Glomerular visceral epithelial cell (primary cell): ENCODE measurements at regions not wholly inside any gene's neighbourhood (a gene's known extent, or its start where the extent isn't known, plus 50 kb on each side); places are given as distances from the start of the nearest gene placed in this dataset.
"Not testable (repeated sequence)": the region's sequence is repeated elsewhere in the genome, so short reads cannot be mapped to it uniquely, and the experiment has no call there.

Source experiments
- DNase-seq: peaks from one replicate; pipeline ENCODE4 v3.0.0-alpha.2; 2016; ENCODE audit errors: extremely low spot score

DNA sequence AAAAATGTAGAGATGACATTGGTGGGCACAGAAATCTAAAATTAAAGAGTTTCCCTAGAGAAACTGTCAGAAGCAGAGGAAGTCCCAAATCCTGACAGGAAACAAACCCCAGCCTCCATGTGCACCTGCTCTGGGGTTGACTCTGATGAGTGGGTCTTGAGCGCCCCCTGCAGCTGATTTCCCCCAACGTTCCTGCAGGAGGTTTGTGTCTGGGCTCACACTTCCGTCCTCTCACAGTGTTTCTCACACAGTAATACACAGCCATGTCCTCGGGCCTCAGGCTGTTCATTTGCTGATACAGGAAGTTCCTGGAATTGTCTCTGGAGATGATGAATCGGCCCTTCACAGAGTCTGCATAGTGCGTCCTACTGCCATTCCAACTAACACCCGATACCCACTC lies 670.1 kb downstream of the TMEM121 start:
- DNase-seq = not testable (repeated sequence)

DNA sequence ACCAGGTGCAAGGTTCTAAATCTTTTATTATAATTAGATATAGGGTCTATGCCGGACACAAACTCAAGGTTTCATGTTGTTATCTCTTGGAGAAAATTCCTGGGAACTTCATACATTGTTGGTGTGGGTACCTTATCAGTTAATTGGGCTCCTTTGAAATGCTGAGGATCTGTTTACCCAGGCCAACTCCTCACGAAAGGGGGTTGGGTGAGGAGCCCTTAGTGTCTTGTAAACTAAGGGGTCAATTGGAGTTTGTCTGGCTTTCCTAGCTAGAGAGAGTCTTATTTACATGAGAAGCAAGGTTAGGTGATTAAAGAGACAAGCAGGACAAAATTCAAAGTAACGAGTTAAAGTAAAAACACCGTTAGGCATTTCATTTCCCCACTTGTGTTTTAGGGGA lies 670.9 kb downstream of the TMEM121 start:
- not testable (repeated sequence) for DNase-seq

DNA sequence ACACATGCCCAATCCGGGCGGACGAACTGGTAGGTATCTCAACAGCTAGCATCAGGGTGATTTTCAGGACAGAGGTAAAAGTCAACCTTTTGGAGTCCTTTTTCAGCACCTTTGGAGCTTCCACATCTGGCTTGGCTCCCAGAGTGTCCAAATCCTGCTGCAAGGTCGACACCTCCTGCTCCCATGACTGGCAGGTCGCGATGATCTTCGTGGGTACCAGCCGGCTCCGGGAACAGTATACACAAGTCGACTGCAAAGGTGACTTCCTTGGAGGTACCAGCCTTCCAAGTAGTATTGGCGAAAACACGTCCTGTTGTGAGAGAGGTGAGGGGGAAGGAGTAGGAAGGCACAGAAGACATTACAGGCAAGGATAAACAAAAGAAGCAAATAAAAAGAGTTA lies 672.7 kb downstream of the TMEM121 start:
- no peak for DNase-seq

DNA sequence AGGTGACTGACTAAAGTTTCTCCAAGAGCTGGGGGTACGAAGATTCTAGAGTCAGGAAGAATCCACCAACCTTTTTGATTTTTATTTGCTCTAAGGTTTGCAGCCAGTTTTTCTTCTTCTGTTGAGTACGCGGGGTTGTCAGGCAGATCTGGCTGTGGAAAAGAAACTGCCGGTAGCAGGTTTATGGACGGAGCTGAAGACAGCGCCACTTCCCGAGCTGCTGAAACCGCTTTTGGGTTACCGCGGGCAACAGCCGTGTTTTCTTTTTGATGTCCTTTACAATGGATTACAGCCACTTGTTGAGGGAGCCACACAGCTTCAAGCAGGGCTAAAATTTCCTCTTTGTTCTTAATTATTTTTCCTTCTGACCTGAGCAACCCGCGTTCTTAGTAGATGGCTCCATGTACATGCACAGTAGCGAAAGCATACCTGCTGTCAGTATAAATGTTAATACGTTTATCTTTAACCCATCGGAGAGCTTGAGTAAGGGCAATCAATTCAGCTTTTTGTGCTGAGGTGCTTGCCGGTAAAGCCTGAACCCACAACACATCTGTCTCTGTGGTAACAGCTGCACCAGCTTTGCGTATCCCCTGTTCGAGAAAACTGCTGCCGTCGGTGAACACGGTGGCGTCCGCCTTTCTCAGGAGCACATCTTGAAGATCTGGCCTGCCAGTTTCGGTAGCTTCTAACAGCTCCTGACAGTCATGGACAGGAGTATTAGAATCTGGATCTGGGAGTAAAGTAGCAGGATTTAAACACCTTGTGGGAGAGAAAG lies 674.3 kb downstream of the TMEM121 start:
- no peak for DNase-seq

DNA sequence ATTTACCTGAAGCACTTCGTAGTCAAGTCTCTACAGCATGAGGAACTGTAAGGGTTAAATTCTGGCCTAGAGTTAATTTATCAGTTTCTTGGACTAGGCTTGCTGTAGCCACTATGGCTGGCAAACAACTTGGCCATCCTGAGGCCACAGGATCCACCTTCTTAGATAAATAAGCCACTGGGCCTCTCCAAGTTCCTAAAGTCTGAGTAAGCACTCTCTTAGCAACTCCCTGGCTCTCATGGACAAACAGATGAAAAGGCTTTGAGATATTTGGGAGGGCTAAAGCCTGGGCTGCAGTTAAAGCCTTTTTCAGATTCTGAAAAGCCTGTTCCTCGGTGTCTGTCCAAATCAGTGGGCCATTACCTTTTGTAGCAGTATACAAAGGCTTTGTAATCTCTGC lies 675.0 kb downstream of the TMEM121 start:
- no peak for DNase-seq

DNA sequence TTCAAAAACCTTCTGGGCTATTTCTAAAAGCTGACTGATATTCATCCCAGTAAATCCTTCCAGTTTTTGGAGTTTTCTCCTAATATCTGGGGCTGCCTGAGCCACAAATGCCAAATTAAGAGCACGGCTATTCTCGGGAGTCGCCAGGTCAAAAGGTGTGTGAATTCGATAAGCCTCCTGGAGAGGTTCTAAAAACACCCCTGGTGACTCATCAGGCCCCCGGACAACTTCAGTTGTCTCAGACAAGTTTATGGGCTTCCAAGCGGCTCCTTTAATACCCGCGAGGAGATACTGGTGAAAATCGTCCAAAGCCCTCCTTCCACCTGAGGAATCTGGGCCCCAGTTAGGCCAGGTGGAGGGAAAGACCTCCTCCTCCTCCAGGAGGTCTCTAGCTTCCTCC lies 677.1 kb downstream of the TMEM121 start:
- no peak for DNase-seq

DNA sequence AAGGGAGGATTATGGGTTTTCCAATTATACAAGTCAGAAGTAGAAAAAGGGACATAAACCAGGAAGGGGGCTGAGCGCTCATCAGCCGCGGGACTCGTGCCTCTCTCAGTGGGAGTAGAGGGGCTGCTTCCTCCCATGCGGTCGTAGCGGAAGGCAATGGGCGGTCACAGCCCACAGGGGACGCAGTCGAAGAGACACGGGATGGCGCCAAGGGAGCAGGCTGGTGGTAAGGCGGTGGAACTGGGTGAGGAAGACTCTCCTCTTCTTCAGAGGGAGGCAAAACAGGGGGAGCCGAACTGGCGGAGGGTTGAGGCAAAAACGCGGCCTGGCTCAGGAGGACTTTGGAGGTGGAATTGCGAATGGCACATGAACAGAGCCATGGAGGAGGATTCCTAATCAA lies 677.7 kb downstream of the TMEM121 start:
- DNase-seq = no peak

DNA sequence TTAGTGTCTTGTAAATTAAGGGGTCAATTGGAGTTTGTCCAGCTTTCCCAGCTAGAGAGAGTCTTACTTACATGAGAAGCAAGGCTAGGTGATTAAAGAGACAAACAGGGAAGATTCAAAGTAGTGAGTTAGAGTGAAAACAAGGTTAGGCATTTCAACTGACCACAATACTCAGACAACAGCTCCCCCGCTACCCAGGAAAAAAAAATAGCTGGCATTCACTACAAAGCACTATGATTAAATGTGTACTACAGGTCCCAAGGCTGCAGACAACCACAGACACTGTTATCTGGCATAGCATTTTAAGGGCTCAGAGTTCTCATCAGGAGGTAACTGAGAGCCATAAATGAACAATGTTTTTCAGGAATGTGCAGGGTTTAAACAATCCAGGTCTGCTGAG lies 680.9 kb downstream of the TMEM121 start:
- no peak for DNase-seq

DNA sequence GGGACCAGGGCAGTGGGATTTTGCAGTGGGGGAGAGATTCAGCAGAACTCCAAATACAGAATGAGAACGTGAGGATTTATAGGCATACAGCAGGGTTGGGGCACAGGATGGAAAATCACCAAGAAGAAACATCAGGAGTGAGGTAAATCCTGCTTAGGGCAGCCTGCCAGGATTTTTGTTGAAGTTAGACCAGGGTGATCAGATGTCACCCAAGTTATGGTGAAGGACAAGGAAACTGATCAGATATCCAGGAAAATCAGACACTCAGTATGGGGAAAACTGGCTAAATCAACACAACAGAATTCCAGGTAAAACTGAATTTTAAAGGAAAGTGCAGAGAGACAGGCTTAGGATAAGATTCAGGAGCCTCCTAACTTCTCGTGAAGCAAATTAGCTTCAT lies 682.4 kb downstream of the TMEM121 start:
- no peak for DNase-seq

DNA sequence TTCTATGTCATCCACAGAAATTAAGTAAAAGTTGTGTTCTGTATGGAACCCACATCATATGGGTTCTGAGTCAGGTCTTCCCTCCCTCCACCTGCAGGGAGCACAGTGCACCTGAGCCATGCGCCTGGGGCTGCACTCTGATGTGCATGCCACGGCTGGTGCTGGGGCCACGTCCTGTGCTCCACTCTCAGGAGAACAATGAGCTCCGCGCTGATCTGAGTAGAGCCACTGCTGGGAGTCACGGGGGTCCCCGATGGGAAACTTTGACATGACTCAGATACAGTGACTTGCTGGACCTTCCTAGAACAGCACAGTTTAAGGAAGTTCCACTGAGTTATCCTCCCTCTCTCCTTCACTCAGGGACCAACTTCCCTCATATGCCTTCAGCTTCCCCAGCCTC lies 683.4 kb downstream of the TMEM121 start:
- DNase-seq = no peak

DNA sequence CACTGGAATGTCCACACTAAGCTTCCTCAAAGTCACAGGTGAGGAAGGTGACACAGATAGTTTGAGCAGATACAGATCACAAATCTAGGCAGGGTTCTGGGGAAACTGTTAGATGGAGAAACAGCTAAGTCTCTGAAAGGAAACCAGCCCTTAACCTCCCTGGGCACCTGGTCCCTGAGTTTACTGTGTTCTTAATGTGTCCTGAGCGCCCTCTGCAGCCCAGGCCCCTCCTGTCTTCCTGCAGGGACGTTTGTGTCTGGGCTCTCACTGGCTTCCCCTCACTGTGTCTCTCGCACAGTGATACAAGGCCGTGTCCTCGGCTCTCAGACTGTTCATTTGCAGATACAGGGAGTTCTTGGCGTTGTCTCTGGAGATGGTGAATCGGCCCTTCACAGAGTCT lies 684.3 kb downstream of the TMEM121 start:
- DNase-seq = no peak

DNA sequence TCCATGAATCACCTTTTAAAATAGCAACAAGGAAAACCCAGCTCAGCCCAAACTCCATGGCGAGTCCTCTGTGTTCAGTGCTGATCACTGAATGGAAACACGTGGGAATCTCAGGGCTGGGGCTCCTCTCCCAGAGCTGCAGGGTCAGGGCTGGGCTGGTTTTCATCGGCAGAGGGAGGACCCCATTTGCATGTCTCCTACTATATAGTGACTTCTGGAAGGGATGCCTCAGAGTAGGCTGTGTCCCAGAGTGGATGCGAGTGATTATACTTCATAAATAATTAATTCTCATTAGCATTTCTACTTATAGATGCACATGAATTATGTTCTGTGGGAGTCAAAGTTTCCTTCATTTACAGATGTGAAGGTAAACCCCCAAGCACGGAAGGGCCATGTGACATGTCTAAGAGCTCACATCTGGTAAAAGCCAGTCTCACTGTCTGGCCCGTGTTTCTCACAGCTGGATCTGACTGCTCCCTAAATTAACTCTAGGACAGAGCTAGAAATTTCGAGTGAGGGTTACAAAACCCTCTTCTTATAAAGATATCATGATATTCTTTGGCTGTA lies 685.0 kb downstream of the TMEM121 start:
- DNase-seq = no peak

DNA sequence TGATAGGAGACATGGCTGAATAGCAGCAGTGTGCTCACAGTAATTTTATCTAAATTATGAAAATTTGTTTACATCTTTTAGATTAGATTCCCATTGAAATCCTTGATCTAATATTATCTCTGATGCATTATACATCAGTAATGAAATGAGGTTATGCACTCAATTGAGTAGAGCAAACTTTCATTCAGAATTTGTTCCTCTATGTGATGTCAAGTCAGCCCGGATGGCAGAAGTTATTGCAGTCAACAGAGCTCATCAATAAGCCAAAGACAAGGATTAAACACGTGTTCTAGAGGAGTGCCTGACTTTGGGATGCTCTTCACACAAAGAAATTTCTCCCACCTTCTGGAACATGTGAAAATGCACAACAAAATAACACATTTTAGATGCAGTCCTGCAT lies 688.8 kb downstream of the TMEM121 start:
- DNase-seq = no peak

DNA sequence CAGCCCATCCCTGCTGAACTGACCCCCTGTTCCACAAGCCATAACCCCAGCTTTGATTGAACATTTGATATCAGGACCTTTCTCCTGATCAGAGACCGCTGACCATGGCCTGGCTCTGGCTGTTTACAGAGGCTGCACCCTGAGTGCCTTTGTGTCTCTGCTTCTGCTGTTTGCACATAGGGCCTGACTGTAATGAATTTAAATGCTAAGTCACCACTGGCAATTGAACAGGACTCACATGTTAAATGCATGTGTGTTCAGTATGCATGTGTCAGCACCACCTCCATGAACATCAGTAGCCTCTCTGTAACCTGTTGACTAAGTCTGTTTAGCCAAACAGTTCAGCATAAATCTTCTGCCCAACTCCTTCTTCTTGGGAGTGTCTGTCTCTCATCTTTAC lies 690.3 kb downstream of the TMEM121 start:
- no peak for DNase-seq

DNA sequence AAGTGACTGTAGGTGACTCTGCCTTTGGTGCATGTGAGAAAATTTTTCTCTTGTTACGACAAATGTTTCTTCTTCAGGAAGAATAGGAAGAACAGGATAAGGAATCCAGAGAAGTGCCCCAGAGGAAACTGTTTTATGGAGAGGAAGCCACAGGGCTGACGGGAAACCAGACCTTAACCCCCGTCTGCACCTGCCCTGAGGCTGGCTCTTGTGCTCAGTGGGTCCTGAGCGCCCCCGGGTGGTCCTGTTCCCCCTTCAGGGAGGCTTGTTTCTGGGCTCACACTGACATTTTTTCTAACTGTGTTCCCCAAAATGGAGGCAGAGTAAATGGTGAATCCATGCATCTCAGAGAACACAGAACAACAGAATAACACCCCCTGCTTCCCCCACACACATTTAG lies 691.8 kb downstream of the TMEM121 start:
- no peak for DNase-seq

DNA sequence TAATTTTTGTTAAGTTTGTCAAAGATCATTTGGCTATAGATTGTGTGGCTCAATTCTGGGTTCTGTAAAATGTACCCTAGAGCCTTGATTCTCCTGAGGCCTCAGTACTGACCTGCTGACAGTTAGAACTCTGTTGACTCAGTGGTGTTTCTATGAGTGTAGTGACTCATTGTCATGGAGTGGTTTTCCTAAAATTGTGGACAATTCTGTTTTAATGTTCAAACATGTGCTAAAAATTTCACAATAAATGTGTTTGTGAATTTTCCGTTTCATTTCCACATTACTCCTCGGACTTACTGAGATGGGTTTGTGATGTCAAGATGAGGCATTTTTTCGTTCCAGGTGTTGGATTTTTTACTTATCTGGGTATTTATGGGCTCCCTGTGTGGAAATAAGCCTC lies 695.9 kb downstream of the TMEM121 start:
- no peak for DNase-seq

DNA sequence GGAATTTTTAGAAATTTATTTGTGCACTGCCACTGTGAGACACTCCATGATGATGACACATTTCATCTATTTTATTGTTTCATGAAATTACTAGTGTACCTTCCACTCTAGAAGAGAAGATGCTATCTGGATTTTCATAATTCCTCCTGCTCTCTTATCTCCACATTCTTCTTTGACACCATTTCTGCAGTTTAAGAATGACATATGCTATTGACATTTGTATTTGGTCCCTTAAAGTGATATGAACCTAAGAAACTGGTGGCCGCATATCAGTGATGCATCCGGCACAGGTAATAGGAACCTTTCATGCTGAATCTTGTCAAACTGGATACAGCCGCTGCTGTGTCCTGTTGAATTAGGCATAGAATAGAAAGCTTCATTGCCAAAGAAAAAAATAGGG lies 696.3 kb downstream of the TMEM121 start:
- no peak for DNase-seq

DNA sequence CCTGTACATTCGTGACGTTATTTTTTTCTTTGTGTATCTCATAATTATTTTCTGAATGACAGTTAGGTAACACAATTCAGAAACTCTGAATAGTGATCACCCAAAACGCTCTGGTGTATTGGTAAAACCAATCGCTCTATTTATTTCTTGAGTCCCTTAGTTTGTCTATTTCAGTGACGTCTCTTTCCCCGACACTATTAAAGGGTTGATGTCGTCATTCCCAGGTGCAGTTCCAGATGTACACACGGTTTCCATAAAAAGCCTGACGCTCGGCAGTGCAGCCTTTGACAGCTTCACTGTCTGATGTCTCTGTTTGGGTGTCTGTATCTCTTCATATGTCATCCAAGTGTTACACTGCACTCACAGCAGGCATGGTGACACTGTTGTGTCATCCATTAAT lies 701.4 kb downstream of the TMEM121 start:
- DNase-seq = no peak

DNA sequence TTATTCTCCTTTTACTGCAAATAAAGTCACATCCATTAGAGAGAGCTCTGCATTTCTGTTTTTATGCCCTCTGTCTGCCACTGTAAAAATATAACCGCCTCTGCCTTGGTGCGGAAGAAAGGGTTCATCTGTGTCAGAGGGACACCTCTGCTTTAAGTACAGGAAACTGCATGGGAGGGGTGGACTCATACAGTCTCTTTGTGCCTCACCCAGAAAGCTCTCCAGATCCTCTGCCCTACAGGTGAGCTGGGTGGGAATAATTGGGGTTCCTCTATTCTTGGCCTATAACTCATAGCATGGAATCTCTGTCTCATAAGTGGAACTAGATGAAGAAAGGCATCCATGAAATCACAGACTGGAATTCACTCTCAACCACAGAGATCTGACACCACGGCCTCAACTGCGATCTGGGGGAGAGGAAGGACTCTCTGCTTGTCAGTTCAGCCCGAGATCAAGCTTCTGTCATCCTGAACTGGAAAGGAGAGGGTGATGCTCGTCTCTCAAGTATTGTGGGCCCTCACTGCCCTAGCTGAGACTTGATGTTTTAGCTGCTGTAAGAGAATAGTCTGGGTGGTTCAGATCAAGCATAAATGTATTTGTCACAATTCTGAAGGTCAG lies 702.3 kb downstream of the TMEM121 start:
- DNase-seq = no peak

DNA sequence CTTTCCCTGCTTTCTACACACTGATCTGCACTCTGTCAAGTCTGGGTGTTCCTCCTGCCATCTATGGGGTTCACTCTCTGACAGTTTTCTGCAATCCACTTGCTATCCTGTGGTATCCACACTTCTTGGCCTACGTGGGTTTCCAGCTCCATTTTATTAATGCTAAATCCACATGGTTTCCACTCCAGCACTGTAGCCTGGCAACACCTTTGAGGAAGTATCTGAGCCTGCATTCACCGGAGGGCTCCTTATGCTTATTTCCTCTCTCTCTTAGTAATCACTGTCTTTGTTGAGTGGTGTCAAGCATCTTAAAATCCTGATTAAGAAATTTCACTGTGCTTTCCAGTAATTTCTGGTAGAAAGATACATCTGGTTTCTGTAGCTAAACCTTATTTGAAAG lies 703.7 kb downstream of the TMEM121 start:
- DNase-seq = no peak

DNA sequence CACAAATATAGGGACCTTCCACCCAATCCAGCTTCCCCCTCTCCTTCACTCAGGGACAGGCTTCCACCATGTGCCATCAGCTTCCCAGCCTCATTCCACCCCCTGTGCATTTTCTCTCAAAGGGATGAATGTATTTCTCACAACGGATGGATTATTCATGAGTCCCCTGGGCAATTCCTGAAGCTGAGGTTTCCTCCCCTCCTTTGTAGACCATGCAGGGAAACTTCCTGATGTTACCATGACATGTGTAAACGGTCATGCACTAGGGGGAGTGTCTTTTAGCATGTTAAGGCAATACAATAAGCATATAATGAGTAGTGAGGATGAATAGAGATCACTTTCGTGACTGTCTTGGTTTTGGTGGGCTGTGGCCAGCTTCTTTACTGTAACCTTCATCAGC lies 706.8 kb downstream of the TMEM121 start:
- not testable (repeated sequence) for DNase-seq

DNA sequence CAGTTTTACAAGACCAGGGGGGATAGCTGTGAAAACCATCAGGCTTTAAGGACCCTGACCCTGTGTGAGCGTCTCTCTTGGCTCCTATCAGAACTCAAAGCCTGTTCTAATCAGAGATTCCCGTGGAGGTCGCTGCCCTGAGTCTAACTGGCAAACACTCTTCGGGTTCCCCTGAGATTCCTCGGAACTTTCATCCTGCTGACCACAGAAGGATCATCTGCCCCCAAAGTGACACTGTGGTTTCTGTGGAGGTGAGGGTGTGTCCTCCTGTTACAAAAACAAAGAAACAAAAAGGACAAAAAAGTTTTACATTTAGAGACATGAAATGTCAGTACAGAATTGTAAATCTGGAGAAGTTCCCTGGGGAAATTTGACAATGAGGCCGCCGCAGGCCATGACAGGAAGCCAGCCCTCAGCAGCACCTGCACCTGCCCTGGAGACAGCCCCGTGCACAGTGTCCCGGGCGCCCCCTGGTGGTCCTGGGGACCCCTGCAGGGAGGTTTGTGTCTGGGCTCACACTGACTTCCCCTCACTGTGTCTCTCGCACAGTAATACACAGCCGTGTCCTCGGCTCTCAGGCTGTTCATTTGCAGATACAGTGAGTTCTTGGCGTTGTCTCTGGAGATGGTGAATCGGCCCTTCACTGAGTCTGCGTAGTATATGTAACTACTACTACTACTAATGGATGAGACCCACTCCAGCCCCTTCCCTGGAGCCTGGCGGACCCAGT lies 708.3 kb downstream of the TMEM121 start:
- not testable (repeated sequence) for DNase-seq
